IMR-90 (cell line): ENCODE measurements at regions not wholly inside any gene's neighbourhood (a gene's known extent, or its start where the extent isn't known, plus 50 kb on each side); places are given as distances from the start of the nearest gene placed in this dataset.

Experiments
- BHLHE40 ChIP-seq: fragments of 150-350 bp; IDR thresholded peaks from 2 replicates; pipeline ENCODE4 v1.6.1; 2016; ENCODE audit warnings: mild to moderate bottlenecking, low read depth, low read length
- MAZ ChIP-seq: IDR thresholded peaks from 2 replicates; pipeline ENCODE4 v1.6.1; 2012; ENCODE audit warnings: low read depth, mild to moderate bottlenecking, low read length, improper control_type of control experiment, moderate library complexity, borderline replicate concordance
- MXI1 ChIP-seq: IDR thresholded peaks from 2 replicates; pipeline ENCODE4 v1.6.1; 2012; ENCODE audit warnings: low read depth, mild to moderate bottlenecking, low read length, moderate library complexity, borderline replicate concordance
- POLR2A ChIP-seq: IDR thresholded peaks from 2 replicates; pipeline ENCODE4 v1.6.1; 2012; ENCODE audit warnings: mild to moderate bottlenecking, low read depth, low read length
- RAD21 ChIP-seq: IDR thresholded peaks from 2 replicates; pipeline ENCODE4 v1.6.1; 2012; ENCODE audit warnings: low read length, improper control_type of control experiment
- RCOR1 ChIP-seq: IDR thresholded peaks from 2 replicates; pipeline ENCODE4 v1.6.1; 2012; ENCODE audit warnings: mild to moderate bottlenecking, low read length, improper control_type of control experiment; ENCODE audit not compliant: insufficient replicate concordance
- RFX5 ChIP-seq: IDR thresholded peaks from 2 replicates; pipeline ENCODE4 v1.8.0; 2012; ENCODE audit warnings: low read depth, mild to moderate bottlenecking, low read length, moderate library complexity
- TF ChIP-seq, protein P1 (sequence below): conservative IDR thresholded peaks from 2 replicates; pipeline ENCODE4 v1.5.1; 2012; ENCODE audit warnings: mild to moderate bottlenecking, low read depth, low read length, improper control_type of control experiment
- TF ChIP-seq, protein P2 (sequence below): fragments of 150-350 bp; IDR thresholded peaks from 2 replicates; pipeline ENCODE4 v1.6.1; 2016; ENCODE audit warnings: low read depth, mild to moderate bottlenecking, low read length, moderate library complexity, borderline replicate concordance

DNA sequence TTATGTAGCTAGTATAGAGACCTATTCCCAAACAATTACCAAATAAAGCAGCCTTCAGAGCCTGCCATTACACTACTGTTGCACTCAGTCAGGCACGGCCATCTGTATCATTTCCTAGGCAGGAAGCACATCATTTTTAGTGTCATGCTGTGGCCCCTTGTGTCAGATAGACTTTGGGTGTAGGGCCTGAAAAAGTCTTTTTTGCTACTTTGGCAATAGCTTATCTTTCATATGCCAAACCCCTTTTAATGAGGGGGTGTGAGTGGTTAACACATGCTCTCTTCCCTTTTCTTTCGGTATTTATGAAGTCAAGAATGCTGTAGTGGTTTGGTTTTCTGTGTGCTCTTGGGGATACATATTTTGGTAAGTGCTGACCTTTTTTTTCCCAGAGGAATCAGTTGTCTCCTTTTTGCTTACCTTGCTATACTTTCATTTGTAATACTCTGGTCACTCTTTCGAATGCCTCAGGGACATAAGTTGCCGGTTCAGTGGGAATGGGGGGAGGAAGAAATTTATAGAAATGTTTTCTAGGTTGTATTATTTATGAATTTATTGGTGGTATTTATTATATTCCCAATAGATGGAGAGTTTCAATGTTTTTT, 209.8 kb downstream of the CSNK1G3 start:
- TF ChIP-seq BHLHE40 (no peak), RCOR1 (no peak), POLR2A (no peak), MXI1 (no peak), RAD21 (no peak), RFX5 (no peak), MAZ (no peak)
- TF ChIP-seq, protein P1, sequence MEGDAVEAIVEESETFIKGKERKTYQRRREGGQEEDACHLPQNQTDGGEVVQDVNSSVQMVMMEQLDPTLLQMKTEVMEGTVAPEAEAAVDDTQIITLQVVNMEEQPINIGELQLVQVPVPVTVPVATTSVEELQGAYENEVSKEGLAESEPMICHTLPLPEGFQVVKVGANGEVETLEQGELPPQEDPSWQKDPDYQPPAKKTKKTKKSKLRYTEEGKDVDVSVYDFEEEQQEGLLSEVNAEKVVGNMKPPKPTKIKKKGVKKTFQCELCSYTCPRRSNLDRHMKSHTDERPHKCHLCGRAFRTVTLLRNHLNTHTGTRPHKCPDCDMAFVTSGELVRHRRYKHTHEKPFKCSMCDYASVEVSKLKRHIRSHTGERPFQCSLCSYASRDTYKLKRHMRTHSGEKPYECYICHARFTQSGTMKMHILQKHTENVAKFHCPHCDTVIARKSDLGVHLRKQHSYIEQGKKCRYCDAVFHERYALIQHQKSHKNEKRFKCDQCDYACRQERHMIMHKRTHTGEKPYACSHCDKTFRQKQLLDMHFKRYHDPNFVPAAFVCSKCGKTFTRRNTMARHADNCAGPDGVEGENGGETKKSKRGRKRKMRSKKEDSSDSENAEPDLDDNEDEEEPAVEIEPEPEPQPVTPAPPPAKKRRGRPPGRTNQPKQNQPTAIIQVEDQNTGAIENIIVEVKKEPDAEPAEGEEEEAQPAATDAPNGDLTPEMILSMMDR = no peak
- TF ChIP-seq, protein P2, sequence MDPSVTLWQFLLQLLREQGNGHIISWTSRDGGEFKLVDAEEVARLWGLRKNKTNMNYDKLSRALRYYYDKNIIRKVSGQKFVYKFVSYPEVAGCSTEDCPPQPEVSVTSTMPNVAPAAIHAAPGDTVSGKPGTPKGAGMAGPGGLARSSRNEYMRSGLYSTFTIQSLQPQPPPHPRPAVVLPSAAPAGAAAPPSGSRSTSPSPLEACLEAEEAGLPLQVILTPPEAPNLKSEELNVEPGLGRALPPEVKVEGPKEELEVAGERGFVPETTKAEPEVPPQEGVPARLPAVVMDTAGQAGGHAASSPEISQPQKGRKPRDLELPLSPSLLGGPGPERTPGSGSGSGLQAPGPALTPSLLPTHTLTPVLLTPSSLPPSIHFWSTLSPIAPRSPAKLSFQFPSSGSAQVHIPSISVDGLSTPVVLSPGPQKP = no peak
